Astrocyte (in vitro differentiated cells and primary cell): ENCODE measurements at regions not wholly inside any gene's neighbourhood (a gene's known extent, or its start where the extent isn't known, plus 50 kb on each side); places are given as distances from the start of the nearest gene placed in this dataset.

ENCODE experiments used
- DNase-seq: peaks from one replicate; pipeline ENCODE4 v3.0.0-alpha.2; 2010; ENCODE audit warnings: low read depth
- FAIRE-seq: peaks from 2 replicates; lab custom pipeline; 2011; peaks lifted over from hg19 to GRCh38; lab: Jason Lieb, UNC
- H2AFZ ChIP-seq: 2 replicates; pipeline ENCODE4 v1.6.0; 2012; ENCODE audit warnings: low read depth, low read length, inconsistent platforms
- H3K27ac ChIP-seq: 2 replicates; pipeline ENCODE4 v1.5.1; 2011; ENCODE audit warnings: low read depth, low read length, inconsistent platforms
- H3K27me3 ChIP-seq: 2 replicates; pipeline ENCODE4 v1.6.0; 2011; ENCODE audit warnings: low read length, inconsistent platforms; ENCODE audit not compliant: insufficient read depth
- H3K36me3 ChIP-seq: 2 replicates; pipeline ENCODE4 v1.5.1; 2011; ENCODE audit warnings: low read length, inconsistent platforms; ENCODE audit not compliant: insufficient read depth
- H3K4me1 ChIP-seq: 2 replicates; pipeline ENCODE4 v1.5.1; 2011; ENCODE audit warnings: low read length, inconsistent platforms; ENCODE audit not compliant: insufficient read depth
- H3K4me2 ChIP-seq: 2 replicates; pipeline ENCODE4 v1.6.0; 2012; ENCODE audit warnings: low read length, inconsistent platforms
- H3K4me3 ChIP-seq: 2 replicates; pipeline ENCODE4 v1.5.1; 2011; ENCODE audit warnings: low read depth, mild to moderate bottlenecking, low read length, inconsistent platforms; ENCODE audit not compliant: insufficient read depth
- H3K79me2 ChIP-seq: 2 replicates; pipeline ENCODE4 v1.6.0; 2012; ENCODE audit warnings: mild to moderate bottlenecking, low read length, inconsistent platforms; ENCODE audit not compliant: insufficient read depth
- H3K9ac ChIP-seq: 2 replicates; pipeline ENCODE4 v1.6.0; 2012; ENCODE audit warnings: mild to moderate bottlenecking, low read length, inconsistent platforms
- H3K9me3 ChIP-seq: 2 replicates; pipeline ENCODE4 v1.5.1; 2012; ENCODE audit warnings: low read depth, mild to moderate bottlenecking, low read length, inconsistent platforms; ENCODE audit not compliant: insufficient read depth
- H4K20me1 ChIP-seq: 2 replicates; pipeline ENCODE4 v1.6.0; 2012; ENCODE audit warnings: low read length, inconsistent platforms; ENCODE audit not compliant: insufficient read depth
- H3K27ac Mint-ChIP-seq: one replicate; pipeline ENCODE4 v1.8.0; 2021; ENCODE audit warnings: mild to moderate bottlenecking, mixed read lengths; ENCODE audit not compliant: unreplicated experiment
- H3K27me3 Mint-ChIP-seq: one replicate; pipeline ENCODE4 v1.8.0; 2021; ENCODE audit warnings: low read depth, mixed read lengths; ENCODE audit not compliant: unreplicated experiment
- H3K36me3 Mint-ChIP-seq: one replicate; pipeline ENCODE4 v1.8.0; 2021; ENCODE audit warnings: low read depth, mixed read lengths; ENCODE audit not compliant: unreplicated experiment
- H3K4me1 Mint-ChIP-seq: one replicate; pipeline ENCODE4 v1.8.0; 2021; ENCODE audit warnings: low read depth, mixed read lengths; ENCODE audit not compliant: unreplicated experiment
- H3K4me3 Mint-ChIP-seq: one replicate; pipeline ENCODE4 v1.8.0; 2021; ENCODE audit warnings: mild to moderate bottlenecking, moderate library complexity, mixed read lengths; ENCODE audit not compliant: unreplicated experiment
- H3K9me3 Mint-ChIP-seq: one replicate; pipeline ENCODE4 v1.8.0; 2021; ENCODE audit warnings: mild to moderate bottlenecking, mixed read lengths; ENCODE audit not compliant: unreplicated experiment
- CTCF ChIP-seq: IDR thresholded peaks from 2 replicates; pipeline ENCODE4 v1.5.1; 2011; ENCODE audit warnings: low read depth, mild to moderate bottlenecking, inconsistent platforms, low read length, moderate library complexity; ENCODE audit not compliant: insufficient read depth
- EZH2 ChIP-seq: IDR thresholded peaks from 2 replicates; pipeline ENCODE4 v1.6.1; 2012; ENCODE audit warnings: mild to moderate bottlenecking, low read length, inconsistent platforms; ENCODE audit not compliant: insufficient read depth

- H3K4me2 ChIP-seq = no peak overlapping the region
- TF ChIP-seq EZH2 (no peak), CTCF (no peak)
- no peaks in the 10 kb centered on the region for H3K4me1 ChIP-seq
- Mint-ChIP-seq H3K9me3 (no peaks in the 10 kb centered on the region), H3K27ac (no peak overlapping the region), H3K27me3 (peaks cover 2% of the 10 kb centered on the region), H3K4me3 (no peak overlapping the region), H3K36me3 (no peaks in the 10 kb centered on the region), H3K4me1 (no peaks in the 10 kb centered on the region)
- H3K4me3 ChIP-seq = no peak overlapping the region
- no peak overlapping the region for H3K9ac ChIP-seq
- FAIRE-seq (no peak), DNase-seq (no peak)
- no peaks in the 10 kb centered on the region for H4K20me1 ChIP-seq
- no peaks in the 10 kb centered on the region for H3K27me3 ChIP-seq
- H3K79me2 ChIP-seq = no peaks in the 10 kb centered on the region
- no peaks in the 10 kb centered on the region for H3K36me3 ChIP-seq
- H2AFZ ChIP-seq = no peak overlapping the region
- H3K9me3 ChIP-seq = no peaks in the 10 kb centered on the region
- no peak overlapping the region for H3K27ac ChIP-seq
These were observed 1773.5 kb upstream of the WWC1 start for GRCh38 chr5:166517976-166518375.

GRCh38 chr5:166523206-166523605 lies 1768.2 kb upstream of the WWC1 start:
- H3K9ac ChIP-seq = no peak overlapping the region
- H3K79me2 ChIP-seq = no peaks in the 10 kb centered on the region
- H3K36me3 ChIP-seq = no peaks in the 10 kb centered on the region
- Mint-ChIP-seq H3K4me1 (no peaks in the 10 kb centered on the region), H3K4me3 (no peak overlapping the region), H3K36me3 (no peaks in the 10 kb centered on the region), H3K9me3 (no peaks in the 10 kb centered on the region), H3K27me3 (no peaks in the 10 kb centered on the region), H3K27ac (no peak overlapping the region)
- H3K9me3 ChIP-seq = no peaks in the 10 kb centered on the region
- no peak overlapping the region for H3K4me2 ChIP-seq
- H3K4me1 ChIP-seq = no peaks in the 10 kb centered on the region
- DNase-seq (no peak), FAIRE-seq (no peak)
- no peak overlapping the region for H2AFZ ChIP-seq
- no peaks in the 10 kb centered on the region for H4K20me1 ChIP-seq
- TF ChIP-seq EZH2 (no peak), CTCF (no peak)
- H3K4me3 ChIP-seq = no peak overlapping the region
- no peaks in the 10 kb centered on the region for H3K27me3 ChIP-seq
- H3K27ac ChIP-seq = no peak overlapping the region

DNA sequence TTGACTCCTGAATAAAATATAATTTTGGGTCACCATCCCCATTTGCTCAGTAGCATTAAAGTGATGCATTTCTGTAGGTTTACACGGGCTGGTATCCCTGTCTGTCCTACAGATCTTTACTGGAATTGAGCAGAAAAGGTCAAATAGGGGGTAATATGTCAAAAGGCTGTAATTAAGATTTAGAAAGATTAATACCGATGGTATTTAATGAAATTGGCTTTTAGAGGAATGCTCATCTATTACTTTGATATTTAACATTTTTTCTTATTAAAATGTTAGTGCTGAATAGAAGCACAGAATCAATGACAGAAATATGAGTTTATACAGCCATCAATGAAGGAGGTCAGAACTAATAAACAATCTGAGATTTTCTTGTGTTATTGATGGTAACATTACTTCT lies 1762.2 kb upstream of the WWC1 start:
- Mint-ChIP-seq H3K9me3 (no peaks in the 10 kb centered on the region), H3K4me1 (no peaks in the 10 kb centered on the region), H3K36me3 (no peaks in the 10 kb centered on the region), H3K27ac (no peak overlapping the region), H3K4me3 (no peak overlapping the region), H3K27me3 (no peaks in the 10 kb centered on the region)
- Histone ChIP-seq H3K79me2 (no peaks in the 10 kb centered on the region), H3K4me1 (no peaks in the 10 kb centered on the region), H3K4me3 (no peak overlapping the region), H3K4me2 (no peak overlapping the region), H3K36me3 (no peaks in the 10 kb centered on the region), H3K9me3 (no peaks in the 10 kb centered on the region), H2AFZ (no peak overlapping the region), H3K27ac (no peak overlapping the region), H4K20me1 (no peaks in the 10 kb centered on the region), H3K9ac (no peak overlapping the region), H3K27me3 (no peaks in the 10 kb centered on the region)
- TF ChIP-seq CTCF (no peak), EZH2 (no peak)
- DNase-seq (no peak), FAIRE-seq (no peak)
